DMS53 (cell line): ENCODE measurements at regions not wholly inside any gene's neighbourhood (a gene's known extent, or its start where the extent isn't known, plus 50 kb on each side); places are given as distances from the start of the nearest gene placed in this dataset.

Source experiments
- DNase-seq: peaks from one replicate; lab custom pipeline; 2025; lab: John Stamatoyannopoulos, UW

GRCh38 chr14:62084020-62084419, 321.8 kb downstream of the SNAPC1 start:
- DNase-seq: no peak

DNA sequence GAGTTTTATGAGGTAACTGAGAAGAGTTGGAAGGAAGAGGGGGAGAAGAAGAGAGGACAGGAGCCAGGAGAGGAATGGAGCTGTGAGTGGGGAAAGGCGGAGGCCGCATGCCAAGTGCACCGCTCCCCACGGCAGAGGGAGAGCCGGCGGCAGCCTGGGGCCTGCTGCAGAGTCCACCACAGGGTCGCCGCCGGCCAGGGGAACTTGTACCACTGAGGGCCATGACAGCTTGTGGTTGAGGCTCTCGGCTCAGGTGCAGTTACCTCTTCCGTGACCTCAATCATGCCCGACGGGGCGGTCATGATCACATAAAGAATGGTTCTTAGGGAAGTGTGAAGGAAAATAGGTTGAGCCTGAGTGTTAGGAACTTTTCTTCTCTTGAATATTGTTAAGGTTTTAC, 325.0 kb downstream of the SNAPC1 start:
- no peak for DNase-seq

- no peak for DNase-seq
Observed at GRCh38 chr14:62093736-62094135, 331.5 kb downstream of the SNAPC1 start.

GRCh38 chr14:62097072-62097471, 334.9 kb downstream of the SNAPC1 start:
- no peak for DNase-seq

DNA sequence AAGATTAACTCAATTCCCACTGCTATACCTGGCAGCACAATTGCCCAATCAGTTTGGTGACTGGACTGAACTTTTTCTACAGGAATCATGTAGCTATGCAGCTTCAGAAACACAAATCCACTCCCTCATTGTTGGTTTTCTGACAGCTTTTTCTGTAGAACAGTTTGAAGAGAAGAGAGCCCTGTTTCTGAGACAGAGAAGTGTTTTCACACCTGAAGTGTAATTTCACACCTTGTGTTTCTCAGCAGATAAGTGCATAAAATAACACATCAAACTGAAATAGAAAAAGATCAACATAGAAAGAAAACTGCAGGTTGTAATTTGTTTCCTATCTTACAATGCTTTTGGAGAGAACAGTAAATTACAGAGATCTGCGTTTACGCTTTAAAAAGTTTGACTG, 335.6 kb downstream of the SNAPC1 start:
- DNase-seq: no peak

DNA sequence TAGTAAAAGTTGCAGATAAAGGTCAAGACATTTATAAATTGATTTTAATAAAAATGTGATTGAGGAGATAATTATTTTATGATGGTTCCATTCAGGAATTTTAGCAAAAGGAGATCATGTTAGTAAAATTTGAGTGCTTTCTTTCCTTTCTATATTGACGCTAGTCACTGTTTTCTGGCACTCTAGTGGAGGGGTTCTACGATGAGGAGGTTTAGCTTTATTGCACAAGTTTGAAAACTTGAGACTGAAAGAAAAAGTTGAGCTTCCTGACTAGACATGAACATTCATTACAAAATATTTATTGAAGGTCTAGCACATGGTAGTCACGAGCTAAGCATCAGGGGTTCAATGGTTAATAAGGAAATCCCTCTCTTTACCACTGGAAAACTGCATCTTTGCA, 336.1 kb downstream of the SNAPC1 start:
- no peak for DNase-seq

DNA sequence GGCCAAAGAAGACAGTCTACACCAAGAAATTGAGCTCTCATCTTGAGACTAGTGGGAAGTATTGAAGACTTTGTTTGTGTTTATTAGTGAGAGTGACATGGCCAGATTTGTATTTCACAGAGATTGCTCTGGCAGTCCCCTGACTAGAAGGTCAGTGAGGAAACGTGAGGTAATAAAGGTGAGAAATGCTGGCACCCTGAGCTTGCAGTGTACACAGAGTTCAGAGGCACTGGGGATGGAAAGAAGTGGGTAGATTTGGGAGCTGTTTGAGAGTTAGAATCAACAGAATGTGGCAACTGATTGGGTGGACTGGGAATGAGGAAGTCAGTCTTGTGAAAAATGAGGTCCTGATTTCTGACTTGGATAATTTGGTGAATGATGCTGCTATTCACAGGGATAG, 336.9 kb downstream of the SNAPC1 start:
- no peak for DNase-seq

GRCh38 chr14:62101189-62101588, 339.0 kb downstream of the SNAPC1 start:
- DNase-seq: no peak

DNA sequence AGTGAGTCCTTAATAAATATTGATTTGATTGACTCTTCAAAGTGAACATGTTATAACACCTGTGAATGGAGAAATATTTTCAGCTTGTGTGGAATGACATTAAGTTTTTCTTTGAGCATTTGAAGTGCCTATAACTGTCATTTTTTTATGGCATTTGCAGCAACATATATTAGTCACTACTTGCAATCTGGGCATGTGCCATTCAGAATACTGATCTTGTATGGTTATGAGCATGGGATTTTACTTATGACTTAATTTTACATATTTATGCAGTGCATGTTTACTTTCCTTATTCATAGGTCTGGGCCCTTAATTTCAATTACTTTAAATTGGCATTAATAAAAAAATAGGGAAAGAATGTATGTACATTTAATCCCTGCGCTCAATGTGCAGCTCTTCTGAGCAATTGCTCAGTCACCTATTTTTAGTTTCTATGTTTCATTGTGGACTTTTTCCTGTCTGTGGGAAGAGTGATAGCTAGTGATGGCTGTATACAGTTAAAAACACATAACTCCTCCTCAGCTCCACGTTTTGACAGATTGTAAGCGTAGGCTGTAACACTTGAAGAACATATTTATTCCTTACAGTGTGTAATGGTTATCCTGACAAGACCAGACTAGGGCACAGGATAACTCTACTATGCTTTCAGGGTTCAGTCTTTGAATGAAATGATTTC, 339.6 kb downstream of the SNAPC1 start:
- DNase-seq: no peak

- no peak for DNase-seq
Observed at GRCh38 chr14:62102349-62102725, 340.1 kb downstream of the SNAPC1 start.

- no peak for DNase-seq
Observed at GRCh38 chr14:62103464-62103863, 341.2 kb downstream of the SNAPC1 start.

DNA sequence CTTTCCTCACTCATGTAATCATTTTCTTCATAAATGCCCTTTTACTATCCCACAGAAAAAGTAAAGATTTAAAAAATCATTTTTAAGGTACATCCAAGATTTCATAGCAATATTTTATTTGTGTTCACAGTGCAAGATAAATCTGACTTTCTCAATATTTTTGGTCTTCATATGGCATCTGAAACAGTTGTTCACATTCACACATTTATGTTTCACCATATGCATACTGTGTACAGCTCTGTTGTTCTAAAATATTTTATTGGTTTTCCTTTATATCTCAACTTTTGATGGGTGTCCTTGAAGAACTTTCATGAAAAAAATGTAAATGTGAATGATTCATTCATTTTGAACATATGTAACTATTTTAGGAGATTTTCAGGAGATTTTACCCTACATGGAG, 348.7 kb downstream of the SNAPC1 start:
- DNase-seq: no peak

GRCh38 chr14:62117010-62117750, 355.0 kb downstream of the SNAPC1 start:
- peak; percentile 89 for DNase-seq

DNA sequence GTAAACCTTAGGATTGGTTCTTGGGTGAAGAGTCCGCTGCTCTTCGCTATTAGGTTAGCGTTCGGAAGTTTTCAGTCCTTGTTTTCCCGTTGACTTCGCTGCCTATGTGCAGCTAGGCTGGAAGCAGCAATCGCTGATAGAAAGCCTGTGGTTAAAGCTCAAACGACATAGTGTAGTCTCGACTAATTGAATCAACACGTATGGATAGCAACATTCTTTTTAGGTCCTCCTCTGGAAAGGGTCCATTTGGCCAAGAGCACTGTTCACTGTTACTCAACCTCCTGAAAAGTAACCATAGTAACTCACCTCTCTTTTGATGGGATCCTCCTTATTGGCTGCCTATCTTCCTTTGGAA, 355.5 kb downstream of the SNAPC1 start:
- DNase-seq: peak; percentile 55

DNA sequence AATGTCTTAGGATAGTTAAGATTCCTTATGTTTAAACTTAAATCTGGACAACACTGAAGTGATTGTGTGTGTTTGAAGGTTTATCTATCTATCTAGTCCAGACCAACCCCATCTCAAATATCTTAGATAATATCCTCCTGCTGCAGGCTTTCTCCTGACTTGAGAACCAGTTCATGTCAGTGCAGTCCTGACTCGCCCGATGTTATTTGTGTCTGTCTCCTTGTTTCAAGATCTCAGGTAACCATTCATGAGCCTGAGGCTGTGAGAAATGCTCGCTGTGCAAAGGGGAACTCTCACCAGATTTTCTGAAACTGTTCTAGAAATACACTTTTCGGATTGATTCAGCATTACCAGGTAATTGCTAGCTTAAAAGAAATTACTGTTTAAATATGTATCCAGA, 356.2 kb downstream of the SNAPC1 start:
- DNase-seq: no peak

DNA sequence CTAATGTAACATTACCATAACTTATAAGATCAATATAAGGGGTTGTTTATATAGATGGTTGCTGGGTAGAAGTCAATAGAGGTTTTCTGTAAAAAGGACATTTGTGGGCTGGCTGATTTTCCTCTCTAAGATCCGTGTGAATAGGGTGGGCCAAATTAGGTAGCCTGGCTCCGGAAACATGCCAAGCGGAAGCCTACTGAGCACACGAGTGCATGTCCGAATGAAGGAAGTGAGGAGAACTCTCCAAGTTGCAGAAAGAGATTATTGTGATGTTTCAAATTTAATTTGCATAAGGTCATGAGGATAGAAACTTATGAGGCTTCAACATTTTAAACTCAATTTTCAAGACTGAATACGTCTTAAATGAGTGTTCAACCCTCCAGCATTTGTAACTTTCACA, 356.7 kb downstream of the SNAPC1 start:
- DNase-seq: no peak

DNA sequence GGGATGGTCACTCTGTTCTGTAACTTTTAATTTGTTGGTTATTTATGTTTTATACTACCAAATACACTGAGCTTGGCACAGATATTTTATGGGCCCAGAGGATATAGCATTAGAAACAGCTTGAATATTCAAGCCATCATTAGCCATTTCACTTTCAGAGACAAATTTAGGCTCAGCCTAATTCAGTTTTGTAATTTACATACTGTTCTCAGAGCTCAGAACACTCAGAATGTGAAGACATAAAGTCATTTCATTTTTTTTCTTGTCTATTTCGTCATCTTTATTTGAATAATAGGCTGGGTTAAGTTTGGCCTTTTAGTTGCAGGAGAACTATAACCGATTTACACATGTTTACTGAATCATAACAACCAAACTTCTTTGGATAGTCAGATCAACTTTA, 361.7 kb downstream of the SNAPC1 start:
- DNase-seq: no peak

DNA sequence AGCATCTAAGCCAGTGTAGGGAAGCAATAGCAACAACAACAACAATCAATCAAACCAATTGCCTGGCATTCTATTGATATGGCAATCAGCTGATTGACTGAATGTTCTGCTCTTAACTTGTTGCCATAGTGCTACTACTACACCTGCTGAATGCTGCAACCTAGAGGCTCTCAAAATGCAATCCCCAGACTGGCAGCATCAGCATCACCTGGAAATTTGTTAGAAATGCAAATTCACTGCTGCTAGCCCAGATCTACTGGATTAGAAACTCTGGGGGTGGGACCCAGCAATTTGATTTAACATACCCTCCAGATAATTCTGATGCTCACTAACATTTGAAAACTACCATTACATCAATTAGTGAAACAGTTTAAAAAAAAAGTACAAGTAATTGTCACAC, 363.6 kb downstream of the SNAPC1 start:
- DNase-seq: no peak

GRCh38 chr14:62126879-62127478, 364.8 kb downstream of the SNAPC1 start:
- peak; percentile 74 for DNase-seq

DNA sequence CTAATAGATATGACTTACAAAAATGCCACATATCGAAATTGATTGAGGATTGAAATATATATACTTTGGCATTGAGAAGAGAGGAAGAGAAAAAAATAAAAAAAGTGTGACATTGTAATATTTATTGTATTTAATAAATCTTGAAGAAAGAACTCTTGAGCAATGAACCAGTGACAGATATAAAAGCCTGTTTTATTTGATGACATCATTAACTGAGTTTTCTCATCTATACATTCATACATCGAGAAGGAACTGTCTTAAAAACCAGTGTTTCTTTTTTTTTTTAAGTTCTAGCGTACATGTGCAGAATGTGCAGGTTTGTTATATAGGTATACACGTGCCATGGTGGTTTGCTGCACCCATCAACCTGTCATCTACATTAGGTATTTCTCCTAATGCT, 368.2 kb downstream of the SNAPC1 start:
- DNase-seq: no peak

GRCh38 chr14:62133776-62134550, 371.7 kb downstream of the SNAPC1 start:
- DNase-seq: no peak

GRCh38 chr14:62138593-62138992, 376.4 kb downstream of the SNAPC1 start:
- DNase-seq: no peak

DNA sequence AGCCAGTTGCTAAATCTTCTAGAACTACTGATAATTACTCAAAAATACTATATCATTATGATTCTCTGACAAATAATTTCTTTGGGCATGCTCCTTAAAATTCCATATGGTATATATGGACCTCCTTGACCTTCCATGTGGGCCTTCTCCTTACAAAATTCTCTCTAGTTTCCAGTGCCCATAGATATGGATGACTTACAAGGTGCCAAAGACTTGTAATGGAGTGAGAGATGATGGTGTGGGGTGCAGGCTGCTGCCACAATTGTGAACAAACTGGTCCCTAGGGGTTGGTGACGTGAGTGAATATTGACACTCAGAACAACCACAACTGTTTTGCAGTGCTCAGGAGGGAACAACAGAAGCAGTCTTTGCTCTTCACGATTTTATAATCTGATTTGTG, 378.9 kb downstream of the SNAPC1 start:
- no peak for DNase-seq
